ENCODE measurements at regions not wholly inside any gene's neighbourhood (a gene's known extent, or its start where the extent isn't known, plus 50 kb on each side); places are given as distances from the start of the nearest gene placed in this dataset.

- TF ChIP-seq CTCF (IDR thresholded peaks at IDR 0.05; ENCODE audit: insufficient read depth, low read length, poor library complexity, severe bottlenecking) (no peak), EZH2phosphoT487 (conservative IDR thresholded peaks at IDR 0.05; ENCODE audit: low read length) (no peak)
These were observed 426.6 kb downstream of the GPAT3 start for GRCh38 chr4:83962492-83962891.

Data from SU-DHL-6 (cell line).